ENCODE measurements at regions not wholly inside any gene's neighbourhood (a gene's known extent, or its start where the extent isn't known, plus 50 kb on each side); places are given as distances from the start of the nearest gene placed in this dataset.

DNA sequence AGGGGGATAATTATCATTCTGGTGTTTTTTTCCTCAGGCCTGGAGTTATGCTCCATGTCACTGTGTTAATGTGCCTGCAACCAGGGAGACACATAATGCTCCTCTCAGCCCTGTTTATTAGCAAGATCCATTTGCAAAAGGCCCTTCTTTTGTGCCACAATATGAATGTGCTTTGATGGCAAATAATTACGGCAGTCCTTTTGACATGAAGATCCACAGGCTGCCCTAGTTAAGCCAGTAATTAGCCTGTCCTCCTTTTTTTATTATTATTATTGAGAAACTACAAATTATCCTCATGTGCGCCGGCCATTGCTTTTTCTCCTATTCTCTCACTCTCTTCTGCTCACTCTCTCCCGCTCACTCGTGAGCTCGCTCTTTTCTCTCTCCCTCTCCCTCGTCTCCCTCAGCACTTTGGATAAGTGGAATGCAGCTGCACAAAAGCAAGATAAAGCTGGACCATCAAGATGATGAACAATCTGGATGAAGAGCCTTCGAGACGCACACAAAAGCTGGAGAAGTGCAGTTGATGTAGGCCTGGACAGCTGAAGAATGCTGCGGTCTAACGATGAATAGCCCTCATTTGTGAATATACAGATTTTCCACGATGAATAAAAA lies 762.3 kb downstream of the BCL11A start:
- TF ChIP-seq, protein P1, sequence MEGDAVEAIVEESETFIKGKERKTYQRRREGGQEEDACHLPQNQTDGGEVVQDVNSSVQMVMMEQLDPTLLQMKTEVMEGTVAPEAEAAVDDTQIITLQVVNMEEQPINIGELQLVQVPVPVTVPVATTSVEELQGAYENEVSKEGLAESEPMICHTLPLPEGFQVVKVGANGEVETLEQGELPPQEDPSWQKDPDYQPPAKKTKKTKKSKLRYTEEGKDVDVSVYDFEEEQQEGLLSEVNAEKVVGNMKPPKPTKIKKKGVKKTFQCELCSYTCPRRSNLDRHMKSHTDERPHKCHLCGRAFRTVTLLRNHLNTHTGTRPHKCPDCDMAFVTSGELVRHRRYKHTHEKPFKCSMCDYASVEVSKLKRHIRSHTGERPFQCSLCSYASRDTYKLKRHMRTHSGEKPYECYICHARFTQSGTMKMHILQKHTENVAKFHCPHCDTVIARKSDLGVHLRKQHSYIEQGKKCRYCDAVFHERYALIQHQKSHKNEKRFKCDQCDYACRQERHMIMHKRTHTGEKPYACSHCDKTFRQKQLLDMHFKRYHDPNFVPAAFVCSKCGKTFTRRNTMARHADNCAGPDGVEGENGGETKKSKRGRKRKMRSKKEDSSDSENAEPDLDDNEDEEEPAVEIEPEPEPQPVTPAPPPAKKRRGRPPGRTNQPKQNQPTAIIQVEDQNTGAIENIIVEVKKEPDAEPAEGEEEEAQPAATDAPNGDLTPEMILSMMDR (IDR thresholded peaks at IDR 0.05), result no peak
- TF ChIP-seq EZH2 (IDR thresholded peaks at IDR 0.05; ENCODE audit: borderline replicate concordance, insufficient read depth, low read depth, low read length, poor library complexity, severe bottlenecking), result no peak
